ENCODE measurements at regions not wholly inside any gene's neighbourhood (a gene's known extent, or its start where the extent isn't known, plus 50 kb on each side); places are given as distances from the start of the nearest gene placed in this dataset.
"Not testable (repeated sequence)": the region's sequence is repeated elsewhere in the genome, so short reads cannot be mapped to it uniquely, and the experiment has no call there.

DNA sequence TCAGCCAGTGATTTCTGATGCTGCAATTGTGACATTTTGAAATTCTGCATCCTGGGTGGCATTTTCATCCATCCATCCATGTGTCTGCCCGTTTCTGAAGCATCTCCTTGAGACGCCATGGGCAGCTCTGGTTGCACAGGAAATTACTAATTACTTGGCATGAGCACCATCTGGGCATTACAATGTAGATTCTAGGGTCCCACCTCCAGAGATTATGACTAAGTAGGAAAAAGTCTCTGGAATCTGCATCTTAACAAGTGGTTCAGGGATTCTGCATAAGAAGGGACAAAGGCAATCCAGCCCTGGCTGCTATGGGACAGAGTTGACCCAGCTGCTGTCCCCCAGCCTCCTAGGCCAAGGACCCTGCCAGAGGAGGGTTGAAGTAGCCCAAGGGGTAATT, 65.3 kb downstream of the CUZD1 start:
- intact Hi-C loops (cut with DNase I) = no loop called here
- no peak for DNase-seq

DNA sequence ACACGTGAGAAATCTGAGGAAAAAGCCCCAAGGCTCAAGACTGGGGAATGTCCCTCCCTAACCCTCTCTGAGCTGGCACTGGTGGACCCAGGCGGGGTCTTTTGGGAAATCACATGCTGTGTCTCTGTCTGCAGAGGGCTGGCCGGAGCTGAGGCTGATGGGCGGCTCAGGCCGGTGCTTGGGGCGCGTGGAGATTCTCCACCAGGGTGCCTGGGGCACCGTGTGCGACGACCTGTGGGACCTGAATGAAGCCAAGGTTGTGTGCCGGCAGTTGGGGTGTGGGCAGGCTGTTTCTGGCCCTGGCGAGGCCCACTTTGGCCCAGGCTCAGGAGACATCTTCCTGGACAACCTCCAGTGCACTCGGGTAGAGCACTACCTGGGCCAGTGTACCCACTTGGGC, 65.7 kb downstream of the CUZD1 start:
- peak in 1 of 10 donors; percentile 73 for DNase-seq
- intact Hi-C loops (cut with DNase I) = no loop called here

DNA sequence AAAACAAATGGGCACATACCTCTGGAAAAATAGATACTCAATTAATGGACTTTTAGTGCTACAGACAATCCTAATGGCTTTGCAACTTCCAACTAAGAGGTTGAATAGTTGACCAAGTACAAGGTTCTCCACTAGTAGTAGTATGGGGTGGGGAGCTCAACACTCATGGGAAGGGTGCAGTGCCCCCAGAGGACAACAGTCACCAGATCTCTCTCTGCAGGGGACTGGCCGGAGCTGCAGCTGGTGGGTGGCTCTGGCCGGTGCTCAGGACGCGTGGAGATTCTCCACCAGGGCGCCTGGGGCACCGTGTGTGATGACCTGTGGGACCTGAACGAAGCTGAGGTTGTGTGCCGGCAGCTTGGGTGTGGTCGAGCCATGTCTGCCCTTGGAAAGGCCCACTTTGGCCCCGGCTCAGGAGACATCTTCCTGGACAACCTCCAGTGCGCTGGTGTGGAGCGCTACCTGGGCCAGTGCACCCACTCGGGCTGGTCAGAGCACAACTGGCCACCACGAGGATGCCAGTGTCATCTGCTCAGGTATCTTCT, 68.1 kb downstream of the CUZD1 start:
- DNase-seq = peak in 1 of 10 donors; percentile 74
- intact Hi-C loops (cut with DNase I) = no loop called here

DNA sequence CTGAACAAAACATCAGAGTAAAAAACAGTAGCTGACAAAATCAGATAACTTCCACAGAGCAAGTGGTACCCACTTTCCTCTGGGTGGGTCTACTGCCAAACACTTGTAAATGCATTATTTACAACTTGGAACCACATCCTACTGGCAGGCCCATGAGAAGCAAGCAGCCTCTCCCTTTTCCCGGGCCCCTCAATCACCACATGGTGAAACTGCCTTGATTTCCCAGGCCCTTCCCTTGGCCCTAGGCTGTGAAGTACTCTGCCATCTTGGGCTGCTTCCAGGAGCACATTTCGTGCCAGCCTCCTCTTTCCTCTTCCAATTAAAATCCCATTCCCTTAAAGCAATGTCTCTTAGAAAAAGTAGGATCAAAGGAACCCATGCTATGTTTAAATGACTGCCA, 71.4 kb downstream of the CUZD1 start:
- intact Hi-C loops (cut with DNase I) = no loop called here
- DNase-seq = no peak

DNA sequence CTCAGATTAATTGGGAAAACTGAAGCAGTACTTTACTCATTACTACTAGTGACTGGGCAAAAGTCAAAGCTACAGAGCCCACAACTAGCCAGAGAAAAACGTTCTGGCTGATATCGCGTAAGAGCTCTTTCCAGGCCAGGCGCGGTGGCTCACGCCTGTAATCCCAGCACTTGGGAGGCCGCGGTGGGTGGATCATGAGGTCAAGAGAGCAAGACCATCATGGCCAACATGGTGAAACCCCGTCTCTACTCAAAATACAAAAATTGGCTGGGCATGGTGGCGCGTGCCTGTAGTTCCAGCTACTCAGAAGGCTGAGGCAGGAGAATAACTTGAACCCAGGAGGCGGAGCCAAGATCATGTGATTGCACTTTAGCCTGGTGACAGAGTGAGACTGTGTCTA, 71.8 kb upstream of the C10orf120 start:
- DNase-seq; intact Hi-C loops (cut with DNase I): not testable (repeated sequence)

DNA sequence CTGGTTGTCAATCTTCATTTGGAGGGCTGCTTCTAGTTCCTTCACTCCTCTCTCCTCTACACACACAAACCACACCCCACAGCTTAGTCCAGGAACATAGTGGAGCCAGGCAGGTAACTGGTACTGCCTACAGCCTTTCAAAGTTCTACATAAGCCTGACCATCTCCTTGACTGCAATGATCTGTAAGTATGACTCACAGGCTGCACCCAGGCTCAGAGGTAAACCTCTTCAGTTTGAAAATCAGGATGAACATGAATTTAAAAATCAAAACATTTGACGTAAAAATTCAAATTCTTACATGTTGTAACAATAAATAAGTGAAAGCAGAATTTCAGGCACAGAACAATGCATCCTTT, 68.7 kb upstream of the C10orf120 start:
- intact Hi-C loops (cut with DNase I) = no loop called here
- DNase-seq = no peak

DNA sequence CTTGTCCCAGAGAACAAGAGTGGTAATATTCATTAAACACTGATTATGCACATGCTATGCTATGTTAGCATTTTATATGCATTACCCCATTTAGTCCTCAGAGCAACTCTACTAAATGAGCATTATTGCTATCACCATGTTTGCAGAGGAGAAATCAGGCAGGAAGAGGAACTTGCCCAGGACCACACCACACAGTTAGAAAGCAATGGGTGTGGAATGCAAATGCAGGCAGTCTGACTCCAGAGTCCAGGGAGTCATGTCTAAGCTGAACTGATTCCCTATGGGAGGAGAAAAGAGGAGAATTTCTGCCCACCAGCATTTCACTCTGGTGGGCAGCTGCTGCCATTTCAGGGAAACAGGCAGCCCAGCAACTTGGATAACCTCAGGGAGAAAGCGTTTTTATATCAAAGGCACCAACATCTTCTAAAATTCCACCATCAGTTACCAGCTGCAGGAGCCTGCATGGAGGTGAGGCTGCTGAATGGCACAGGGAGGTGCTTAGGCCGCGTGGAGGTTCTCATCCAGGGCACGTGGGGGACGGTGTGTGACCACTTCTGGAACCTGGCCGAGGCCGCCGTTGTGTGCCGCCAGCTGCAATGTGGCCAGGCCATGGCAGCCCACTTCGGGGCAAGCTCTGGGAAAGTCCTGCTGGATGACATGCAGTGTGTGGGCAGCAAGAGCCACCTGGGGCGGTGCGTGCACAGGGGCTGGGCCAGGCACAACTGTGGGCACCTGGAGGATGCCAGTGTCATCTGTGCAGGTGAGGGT, 68.2 kb upstream of the C10orf120 start:
- intact Hi-C loops (cut with DNase I) = no loop called here
- no peak for DNase-seq

DNA sequence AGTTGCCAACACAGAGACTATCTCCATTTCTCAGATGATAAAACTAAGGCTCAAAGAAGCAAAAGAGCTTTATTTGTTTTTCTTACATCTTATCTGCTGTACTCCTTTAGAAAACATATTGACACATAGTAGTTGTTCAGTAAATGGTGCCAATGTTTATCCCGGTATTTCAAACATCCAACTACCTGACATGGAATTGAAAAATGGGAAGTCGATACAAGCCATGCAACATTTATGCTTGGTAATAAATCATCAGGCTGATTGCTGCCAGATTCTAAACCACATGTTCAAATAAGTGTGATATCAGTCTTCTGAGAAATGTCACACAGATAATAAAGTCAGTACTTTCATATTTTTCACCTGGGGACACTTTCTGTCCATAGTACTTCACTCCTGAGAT, 65.8 kb upstream of the C10orf120 start:
- intact Hi-C loops (cut with DNase I) = no loop called here
- DNase-seq = no peak

DNA sequence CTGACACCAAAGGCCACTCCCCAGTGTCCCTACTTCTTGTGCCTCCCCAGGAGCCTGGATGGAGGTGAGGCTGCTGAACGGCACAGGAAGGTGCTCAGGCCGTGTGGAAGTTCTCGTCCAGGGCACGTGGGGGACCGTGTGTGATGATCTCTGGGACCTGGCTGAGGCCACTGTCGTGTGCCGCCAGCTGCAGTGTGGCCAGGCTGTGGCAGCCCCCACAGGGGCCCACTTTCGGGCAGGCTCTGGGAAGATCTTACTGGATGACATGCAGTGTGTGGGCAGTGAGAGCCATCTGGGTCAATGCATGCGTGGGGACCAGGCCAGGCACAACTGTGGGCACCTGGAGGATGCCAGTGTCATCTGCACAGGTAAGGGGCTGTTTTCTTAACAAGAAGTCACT, 57.0 kb upstream of the C10orf120 start:
- intact Hi-C loops (cut with DNase I) = no loop called here
- DNase-seq = no peak

DNA sequence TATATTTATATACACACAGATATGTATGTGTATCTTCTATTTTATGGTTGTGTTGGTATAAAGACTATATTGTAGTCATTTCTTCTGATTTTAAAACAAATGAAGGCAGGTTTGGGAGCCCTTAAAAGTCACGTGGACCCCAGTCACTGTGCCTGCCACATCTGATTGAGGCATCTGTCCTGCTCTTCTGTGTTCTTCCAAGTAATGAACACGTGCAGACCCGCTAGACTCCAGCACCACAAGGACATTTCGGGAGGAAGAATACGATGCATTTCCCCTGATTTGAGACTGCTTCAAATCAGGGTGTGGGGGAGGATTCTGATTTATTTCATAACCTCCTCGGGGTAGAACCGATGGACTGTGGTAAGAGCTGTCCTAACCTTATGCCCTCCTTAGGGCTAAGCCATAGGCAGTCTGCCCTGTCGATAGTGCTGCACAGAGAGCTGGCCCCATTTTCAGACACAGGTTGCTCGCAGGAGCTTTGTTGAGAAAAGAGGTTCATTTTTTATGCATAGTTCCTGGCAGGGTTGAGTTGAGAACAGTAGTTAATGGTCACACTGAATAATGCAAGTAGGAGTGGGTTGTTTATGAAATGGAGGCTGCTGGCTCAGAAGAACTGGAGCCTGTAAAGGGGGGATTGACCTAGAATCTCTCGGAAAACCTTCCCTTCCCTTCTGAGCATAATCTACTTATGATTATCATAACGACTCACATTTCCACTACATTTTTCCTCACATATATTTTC, 55.0 kb upstream of the C10orf120 start:
- intact Hi-C loops (cut with DNase I) = no loop called here
- DNase-seq = no peak

DNA sequence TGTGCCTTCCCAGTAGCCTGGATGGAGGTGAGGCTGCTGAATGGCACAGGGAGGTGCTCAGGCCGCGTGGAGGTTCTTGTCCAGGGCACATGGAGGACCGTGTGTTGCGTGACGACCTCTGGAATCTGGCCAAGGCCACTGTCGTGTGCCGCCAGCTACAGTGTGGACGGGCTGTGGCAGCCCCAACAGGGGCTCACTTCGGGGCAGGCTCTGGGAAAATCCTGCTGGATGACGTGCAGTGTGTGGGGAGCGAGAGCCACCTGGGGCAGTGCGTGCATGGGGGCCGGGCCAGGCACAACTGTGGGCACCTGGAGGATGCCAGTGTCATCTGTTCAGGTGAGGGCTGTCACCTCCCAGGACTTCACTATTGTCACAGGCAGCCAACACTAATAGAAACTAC, 50.2 kb upstream of the C10orf120 start:
- DNase-seq = no peak
- intact Hi-C loops (cut with DNase I) = no loop called here

Data from posterior cingulate gyrus (tissue), 11 donors.